IMR-90 (cell line): ENCODE measurements at regions not wholly inside any gene's neighbourhood (a gene's known extent, or its start where the extent isn't known, plus 50 kb on each side); places are given as distances from the start of the nearest gene placed in this dataset.

ENCODE experiments used
- MAFK ChIP-seq: IDR thresholded peaks from 2 replicates; pipeline ENCODE4 v1.6.1; 2012; ENCODE audit warnings: low read depth, low read length, improper control_type of control experiment
- POLR2A ChIP-seq: IDR thresholded peaks from 2 replicates; pipeline ENCODE4 v1.6.1; 2012; ENCODE audit warnings: mild to moderate bottlenecking, low read depth, low read length
- RAD21 ChIP-seq: IDR thresholded peaks from 2 replicates; pipeline ENCODE4 v1.6.1; 2012; ENCODE audit warnings: low read length, improper control_type of control experiment
- SMC3 ChIP-seq: fragments of 150-350 bp; IDR thresholded peaks from 2 replicates; pipeline ENCODE4 v1.6.1; 2016; ENCODE audit warnings: low read depth, mild to moderate bottlenecking, antibody characterized with exemption, low read length, moderate library complexity
- TF ChIP-seq, protein P1 (sequence below): conservative IDR thresholded peaks from 2 replicates; pipeline ENCODE4 v1.5.1; 2012; ENCODE audit warnings: mild to moderate bottlenecking, low read depth, low read length, improper control_type of control experiment

GRCh38 chr10:128929767-128930166, 537.3 kb upstream of the MGMT start:
- TF ChIP-seq, protein P1, sequence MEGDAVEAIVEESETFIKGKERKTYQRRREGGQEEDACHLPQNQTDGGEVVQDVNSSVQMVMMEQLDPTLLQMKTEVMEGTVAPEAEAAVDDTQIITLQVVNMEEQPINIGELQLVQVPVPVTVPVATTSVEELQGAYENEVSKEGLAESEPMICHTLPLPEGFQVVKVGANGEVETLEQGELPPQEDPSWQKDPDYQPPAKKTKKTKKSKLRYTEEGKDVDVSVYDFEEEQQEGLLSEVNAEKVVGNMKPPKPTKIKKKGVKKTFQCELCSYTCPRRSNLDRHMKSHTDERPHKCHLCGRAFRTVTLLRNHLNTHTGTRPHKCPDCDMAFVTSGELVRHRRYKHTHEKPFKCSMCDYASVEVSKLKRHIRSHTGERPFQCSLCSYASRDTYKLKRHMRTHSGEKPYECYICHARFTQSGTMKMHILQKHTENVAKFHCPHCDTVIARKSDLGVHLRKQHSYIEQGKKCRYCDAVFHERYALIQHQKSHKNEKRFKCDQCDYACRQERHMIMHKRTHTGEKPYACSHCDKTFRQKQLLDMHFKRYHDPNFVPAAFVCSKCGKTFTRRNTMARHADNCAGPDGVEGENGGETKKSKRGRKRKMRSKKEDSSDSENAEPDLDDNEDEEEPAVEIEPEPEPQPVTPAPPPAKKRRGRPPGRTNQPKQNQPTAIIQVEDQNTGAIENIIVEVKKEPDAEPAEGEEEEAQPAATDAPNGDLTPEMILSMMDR = no peak
- TF ChIP-seq POLR2A (no peak), RAD21 (no peak), MAFK (no peak), SMC3 (no peak)
